Sigmoid colon (tissue), 6 donors: ENCODE measurements at regions not wholly inside any gene's neighbourhood (a gene's known extent, or its start where the extent isn't known, plus 50 kb on each side); places are given as distances from the start of the nearest gene placed in this dataset.

Experiments
- DNase-seq: peaks from one replicate; pipeline ENCODE4 v3.0.0-alpha.2; 2019
- H3K27ac ChIP-seq, 4 donors: fragments of 200-600 bp; sonication (generic); one replicate each; pipeline ENCODE4 v1.5.1; 2016 to 2019; ENCODE audit warnings: mild to moderate bottlenecking in 1 of 4
- H3K27me3 ChIP-seq, 3 donors: fragments of 200-600 bp; sonication (generic); one replicate each; pipeline ENCODE4 v1.5.1; 2019; ENCODE audit warnings: mild to moderate bottlenecking in 1 of 3
- H3K36me3 ChIP-seq, 4 donors: fragments of 200-600 bp; sonication (generic); one replicate each; pipeline ENCODE4 v1.5.1; 2016 to 2019
- H3K4me1 ChIP-seq, 4 donors: fragments of 200-600 bp; sonication (generic); one replicate each; pipeline ENCODE4 v1.5.1; 2017 to 2019
- H3K4me3 ChIP-seq, 4 donors: fragments of 200-600 bp; sonication (generic); one replicate each; pipeline ENCODE4 v1.5.1; 2017 to 2019; ENCODE audit warnings: mild to moderate bottlenecking in 2 of 4, moderate library complexity in 1 of 4
- H3K9me3 ChIP-seq, 4 donors: fragments of 200-600 bp in 3 of 4; sonication (generic) in 3 of 4; one replicate each; pipeline versions ENCODE4 v1.5.1 to v1.6.1; 2013 to 2019
- CTCF ChIP-seq, 4 experiments: fragments of 450-650 bp in 3 of 4; fragments of 200-600 bp in 1 of 4; IDR thresholded peaks; one replicate each; pipeline ENCODE4 v1.5.1; 2016 to 2019; ENCODE audit warnings: antibody characterized with exemption in 4 of 4, mild to moderate bottlenecking in 3 of 4, moderate library complexity in 2 of 4
- EP300 ChIP-seq, 4 donors: sonication (generic); formaldehyde crosslinking; IDR thresholded peaks; one replicate each; pipeline ENCODE4 v1.6.1; 2017; ENCODE audit warnings: antibody characterized with exemption in 4 of 4
- POLR2A ChIP-seq, 2 donors: fragments of 450-650 bp; IDR thresholded peaks; one replicate each; pipeline ENCODE4 v1.6.1; 2016; ENCODE audit warnings: antibody characterized with exemption in 2 of 2, mild to moderate bottlenecking in 2 of 2, moderate library complexity in 2 of 2
- POLR2AphosphoS5 ChIP-seq, 4 donors: sonication (generic); formaldehyde crosslinking; IDR thresholded peaks; one replicate each; pipeline ENCODE4 v1.6.1; 2017; ENCODE audit warnings: antibody characterized with exemption in 4 of 4
- WGBS, 2 donors: extraction: QIAGEN DNeasy Blood & Tissue Kit; methylation state at CpG; one replicate each; pipeline ENCODE4 v1.1.7; 2013; 5-methylcytosine and 5-hydroxymethylcytosine counted together
- intact Hi-C: fragments of 100-400 bp; cut with DNase I; formaldehyde crosslinking; loops from one replicate; pipeline ENCODE4 v1.15.1; 2023
- donor health status: healthy with polysubstance abuse.
- donor health status: healthy.

GRCh38 chr12:75965661-75966060 lies 65.9 kb downstream of the PHLDA1 start:
- WGBS, 2 donors: 82 to 93% methylated on average over 2 of the region's 2 CpGs
- Histone ChIP-seq H3K27me3 (no peaks in the 10 kb centered on the region), H3K4me1 (no peaks in the 10 kb centered on the region), H3K9me3 (no peaks in the 10 kb centered on the region), H3K4me3 (no peak overlapping the region), H3K27ac (no peak overlapping the region), H3K36me3 (no peaks in the 10 kb centered on the region)
- intact Hi-C loops: no loop called here
- TF ChIP-seq POLR2AphosphoS5 (IDR thresholded peaks at IDR 0.05) (no peak), CTCF (IDR thresholded peaks at IDR 0.05) (no peak), EP300 (IDR thresholded peaks at IDR 0.05) (no peak), POLR2A (IDR thresholded peaks at IDR 0.05) (no peak)
- no peak for DNase-seq

- Histone ChIP-seq H3K27ac (no peak overlapping the region), H3K27me3 (no peaks in the 10 kb centered on the region), H3K9me3 (no peaks in the 10 kb centered on the region), H3K4me1 (no peaks in the 10 kb centered on the region), H3K36me3 (no peaks in the 10 kb centered on the region), H3K4me3 (no peak overlapping the region)
- intact Hi-C loops: no loop called here
- 11 to 37% methylated on average over 1 of the region's 1 CpG for WGBS, 2 donors
- TF ChIP-seq POLR2AphosphoS5 (IDR thresholded peaks at IDR 0.05) (no peak), POLR2A (IDR thresholded peaks at IDR 0.05) (no peak), EP300 (IDR thresholded peaks at IDR 0.05) (no peak), CTCF (IDR thresholded peaks at IDR 0.05) (no peak)
- DNase-seq: no peak
These were observed 67.4 kb downstream of the PHLDA1 start for GRCh38 chr12:75964150-75964549.

- 63 to 86% methylated on average over 4 of the region's 4 CpGs for WGBS, 2 donors
- H3K27ac ChIP-seq: no peak overlapping the region
- no peak for DNase-seq
- no peaks in the 10 kb centered on the region for H3K4me1 ChIP-seq
- no peak for TF ChIP-seq EP300 (IDR thresholded peaks at IDR 0.05)
- TF ChIP-seq POLR2A (IDR thresholded peaks at IDR 0.05): no peak
- no peak for TF ChIP-seq POLR2AphosphoS5 (IDR thresholded peaks at IDR 0.05)
- no peak for TF ChIP-seq CTCF (IDR thresholded peaks at IDR 0.05)
- H3K9me3 ChIP-seq: no peaks in the 10 kb centered on the region
- no peaks in the 10 kb centered on the region for H3K36me3 ChIP-seq
- intact Hi-C loops: no loop called here
- H3K4me3 ChIP-seq: no peak overlapping the region
- H3K27me3 ChIP-seq: no peaks in the 10 kb centered on the region
These were observed 69.7 kb downstream of the PHLDA1 start for GRCh38 chr12:75961878-75962277.

- H3K4me1 ChIP-seq: no peaks in the 10 kb centered on the region
- H3K27me3 ChIP-seq: no peaks in the 10 kb centered on the region
- 92 to 94% methylated on average over 6 of the region's 6 CpGs for WGBS, 2 donors
- TF ChIP-seq EP300 (IDR thresholded peaks at IDR 0.05) (no peak), CTCF (IDR thresholded peaks at IDR 0.05) (no peak)
- H3K36me3 ChIP-seq: no peaks in the 10 kb centered on the region
- intact Hi-C loops: no loop called here
- no peaks in the 10 kb centered on the region for H3K9me3 ChIP-seq
- DNase-seq: no peak
- no peak overlapping the region for H3K27ac ChIP-seq
- H3K4me3 ChIP-seq: no peak overlapping the region
These were observed 70.5 kb downstream of the PHLDA1 start for GRCh38 chr12:75960954-75961661.
